Ishikawa (cell line): ENCODE measurements at regions not wholly inside any gene's neighbourhood (a gene's known extent, or its start where the extent isn't known, plus 50 kb on each side); places are given as distances from the start of the nearest gene placed in this dataset.

Experiments
- CEBPB ChIP-seq: IDR thresholded peaks from 2 replicates; pipeline ENCODE4 v1.6.1; 2012
- CREB1 ChIP-seq: IDR thresholded peaks from 2 replicates; pipeline ENCODE4 v1.6.1; 2012; ENCODE audit warnings: low read depth
- NFIC ChIP-seq: IDR thresholded peaks from 2 replicates; pipeline ENCODE4 v1.6.1; 2012
- RAD21 ChIP-seq: IDR thresholded peaks from 2 replicates; pipeline ENCODE4 v1.6.1; 2012; ENCODE audit warnings: low read depth
- TAF1 ChIP-seq: IDR thresholded peaks from 2 replicates; pipeline ENCODE4 v1.6.1; 2012; ENCODE audit warnings: low read depth, mild to moderate bottlenecking
- TEAD4 ChIP-seq: IDR thresholded peaks from 2 replicates; pipeline ENCODE4 v1.6.1; 2012
- YY1 ChIP-seq: IDR thresholded peaks from 2 replicates; pipeline ENCODE4 v1.6.1; 2012; ENCODE audit warnings: low read depth
- TF ChIP-seq, protein P1 (sequence below): IDR thresholded peaks from 2 replicates; pipeline ENCODE4 v1.6.1; 2012; ENCODE audit warnings: low read depth, mild to moderate bottlenecking
- TF ChIP-seq, protein P2 (sequence below): IDR thresholded peaks from 2 replicates; pipeline ENCODE4 v1.6.1; 2012

DNA sequence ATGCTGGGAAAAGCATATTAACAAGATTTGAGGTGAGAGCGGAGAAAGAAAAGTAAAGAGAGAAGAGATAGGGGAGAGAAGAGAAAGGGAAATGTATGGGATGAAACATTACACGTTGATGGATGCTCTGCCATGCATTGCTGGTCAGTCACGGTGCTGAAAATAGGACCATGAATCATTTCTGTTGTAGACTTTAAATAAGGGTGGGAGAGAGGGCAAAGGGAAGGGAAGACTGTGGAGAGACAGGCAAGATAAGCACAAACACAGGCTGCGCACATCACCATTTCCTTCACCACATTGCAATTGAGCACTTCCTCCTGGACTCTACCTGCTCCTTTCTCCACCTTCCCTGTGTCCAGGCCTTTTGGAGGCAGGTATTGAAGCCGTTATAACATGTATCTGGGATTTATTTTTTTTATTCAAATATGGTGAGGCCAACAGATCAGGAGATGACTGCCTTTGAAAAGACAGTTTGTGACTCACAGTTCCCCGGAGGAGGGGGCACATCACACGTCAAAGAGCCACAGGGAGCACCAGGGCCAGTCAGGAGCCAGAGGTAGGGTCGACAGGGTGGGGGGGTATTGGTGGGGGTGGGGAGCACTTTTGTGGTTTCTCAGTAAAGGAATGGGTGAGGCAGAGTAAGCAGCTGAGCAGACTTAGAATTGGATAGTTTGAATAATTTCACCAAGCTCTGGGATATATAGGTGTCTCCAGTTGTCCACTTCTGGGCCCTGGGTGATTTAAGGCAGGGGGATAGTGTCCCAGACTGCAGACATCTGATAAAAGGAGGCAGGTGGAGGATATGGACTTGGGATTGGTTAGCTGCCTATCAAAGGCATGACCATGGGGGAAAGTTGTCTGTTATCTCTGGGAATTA is 372.8 kb upstream of the ST6GAL2 start:
- no peak for TF ChIP-seq RAD21
- TF ChIP-seq, protein P1, sequence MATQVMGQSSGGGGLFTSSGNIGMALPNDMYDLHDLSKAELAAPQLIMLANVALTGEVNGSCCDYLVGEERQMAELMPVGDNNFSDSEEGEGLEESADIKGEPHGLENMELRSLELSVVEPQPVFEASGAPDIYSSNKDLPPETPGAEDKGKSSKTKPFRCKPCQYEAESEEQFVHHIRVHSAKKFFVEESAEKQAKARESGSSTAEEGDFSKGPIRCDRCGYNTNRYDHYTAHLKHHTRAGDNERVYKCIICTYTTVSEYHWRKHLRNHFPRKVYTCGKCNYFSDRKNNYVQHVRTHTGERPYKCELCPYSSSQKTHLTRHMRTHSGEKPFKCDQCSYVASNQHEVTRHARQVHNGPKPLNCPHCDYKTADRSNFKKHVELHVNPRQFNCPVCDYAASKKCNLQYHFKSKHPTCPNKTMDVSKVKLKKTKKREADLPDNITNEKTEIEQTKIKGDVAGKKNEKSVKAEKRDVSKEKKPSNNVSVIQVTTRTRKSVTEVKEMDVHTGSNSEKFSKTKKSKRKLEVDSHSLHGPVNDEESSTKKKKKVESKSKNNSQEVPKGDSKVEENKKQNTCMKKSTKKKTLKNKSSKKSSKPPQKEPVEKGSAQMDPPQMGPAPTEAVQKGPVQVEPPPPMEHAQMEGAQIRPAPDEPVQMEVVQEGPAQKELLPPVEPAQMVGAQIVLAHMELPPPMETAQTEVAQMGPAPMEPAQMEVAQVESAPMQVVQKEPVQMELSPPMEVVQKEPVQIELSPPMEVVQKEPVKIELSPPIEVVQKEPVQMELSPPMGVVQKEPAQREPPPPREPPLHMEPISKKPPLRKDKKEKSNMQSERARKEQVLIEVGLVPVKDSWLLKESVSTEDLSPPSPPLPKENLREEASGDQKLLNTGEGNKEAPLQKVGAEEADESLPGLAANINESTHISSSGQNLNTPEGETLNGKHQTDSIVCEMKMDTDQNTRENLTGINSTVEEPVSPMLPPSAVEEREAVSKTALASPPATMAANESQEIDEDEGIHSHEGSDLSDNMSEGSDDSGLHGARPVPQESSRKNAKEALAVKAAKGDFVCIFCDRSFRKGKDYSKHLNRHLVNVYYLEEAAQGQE = no peak
- no peak for TF ChIP-seq YY1
- TF ChIP-seq CEBPB = no peak
- TF ChIP-seq NFIC = no peak
- TF ChIP-seq TAF1 = no peak
- TF ChIP-seq, protein P2, sequence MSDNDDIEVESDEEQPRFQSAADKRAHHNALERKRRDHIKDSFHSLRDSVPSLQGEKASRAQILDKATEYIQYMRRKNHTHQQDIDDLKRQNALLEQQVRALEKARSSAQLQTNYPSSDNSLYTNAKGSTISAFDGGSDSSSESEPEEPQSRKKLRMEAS = no peak
- no peak for TF ChIP-seq TEAD4
- TF ChIP-seq CREB1 = no peak
